ENCODE measurements at regions not wholly inside any gene's neighbourhood (a gene's known extent, or its start where the extent isn't known, plus 50 kb on each side); places are given as distances from the start of the nearest gene placed in this dataset.

- peaks cover 21% of the 10 kb centered on the region for H3K4me1 ChIP-seq (ENCODE audit: insufficient read depth, low read length)
- no peak overlapping the region for H3K9ac ChIP-seq (ENCODE audit: low read depth, low read length)
- H3K27ac ChIP-seq (ENCODE audit: low read length) = no peak overlapping the region
- no peak overlapping the region for H3K4me3 ChIP-seq (ENCODE audit: low read length)
- H3K9me3 ChIP-seq (ENCODE audit: insufficient read depth, low read depth, low read length) = no peaks in the 10 kb centered on the region
- H3K36me3 ChIP-seq (ENCODE audit: insufficient read depth, low read depth, low read length) = no peaks in the 10 kb centered on the region
- H3K27me3 ChIP-seq (ENCODE audit: insufficient read depth, low read length) = no peaks in the 10 kb centered on the region
Observed at GRCh38 chr9:2362150-2362549, 259.4 kb upstream of the VLDLR start.

- Histone ChIP-seq H3K4me3 (ENCODE audit: low read length) (no peak overlapping the region), H3K9me3 (ENCODE audit: insufficient read depth, low read depth, low read length) (no peaks in the 10 kb centered on the region), H3K9ac (ENCODE audit: low read depth, low read length) (no peak overlapping the region), H3K36me3 (ENCODE audit: insufficient read depth, low read depth, low read length) (no peaks in the 10 kb centered on the region), H3K27ac (ENCODE audit: low read length) (no peak overlapping the region), H3K27me3 (ENCODE audit: insufficient read depth, low read length) (no peaks in the 10 kb centered on the region), H3K4me1 (ENCODE audit: insufficient read depth, low read length) (peaks cover 21% of the 10 kb centered on the region)
Observed at GRCh38 chr9:2363138-2363745, 258.3 kb upstream of the VLDLR start.

GRCh38 chr9:2363781-2364180 lies 257.8 kb upstream of the VLDLR start:
- H3K36me3 ChIP-seq (ENCODE audit: insufficient read depth, low read depth, low read length) = no peaks in the 10 kb centered on the region
- peaks cover 21% of the 10 kb centered on the region for H3K4me1 ChIP-seq (ENCODE audit: insufficient read depth, low read length)
- no peak overlapping the region for H3K27ac ChIP-seq (ENCODE audit: low read length)
- no peak overlapping the region for H3K9ac ChIP-seq (ENCODE audit: low read depth, low read length)
- no peaks in the 10 kb centered on the region for H3K9me3 ChIP-seq (ENCODE audit: insufficient read depth, low read depth, low read length)
- no peak overlapping the region for H3K4me3 ChIP-seq (ENCODE audit: low read length)
- H3K27me3 ChIP-seq (ENCODE audit: insufficient read depth, low read length) = no peaks in the 10 kb centered on the region

GRCh38 chr9:2367970-2368369 lies 253.6 kb upstream of the VLDLR start:
- H3K27ac ChIP-seq (ENCODE audit: low read length) = no peak overlapping the region
- no peak overlapping the region for H3K4me3 ChIP-seq (ENCODE audit: low read length)
- H3K27me3 ChIP-seq (ENCODE audit: insufficient read depth, low read length) = no peaks in the 10 kb centered on the region
- H3K36me3 ChIP-seq (ENCODE audit: insufficient read depth, low read depth, low read length) = no peaks in the 10 kb centered on the region
- H3K9ac ChIP-seq (ENCODE audit: low read depth, low read length) = no peak overlapping the region
- peaks cover 1% of the 10 kb centered on the region; the same call in 1 of the 2 replicates for H3K4me1 ChIP-seq (ENCODE audit: insufficient read depth, low read length)
- H3K9me3 ChIP-seq (ENCODE audit: insufficient read depth, low read depth, low read length) = no peaks in the 10 kb centered on the region

- Histone ChIP-seq H3K9me3 (ENCODE audit: insufficient read depth, low read depth, low read length) (peaks cover 16% of the 10 kb centered on the region; the same call in 1 of the 2 replicates), H3K27ac (ENCODE audit: low read length) (no peak overlapping the region), H3K4me3 (ENCODE audit: low read length) (no peak overlapping the region), H3K9ac (ENCODE audit: low read depth, low read length) (no peak overlapping the region), H3K27me3 (ENCODE audit: insufficient read depth, low read length) (no peaks in the 10 kb centered on the region), H3K4me1 (ENCODE audit: insufficient read depth, low read length) (no peaks in the 10 kb centered on the region), H3K36me3 (ENCODE audit: insufficient read depth, low read depth, low read length) (no peaks in the 10 kb centered on the region)
Observed at GRCh38 chr9:2373648-2374047, 247.9 kb upstream of the VLDLR start.

GRCh38 chr9:2375114-2375513 lies 246.5 kb upstream of the VLDLR start:
- Histone ChIP-seq H3K4me3 (ENCODE audit: low read length) (no peak overlapping the region), H3K27ac (ENCODE audit: low read length) (no peak overlapping the region), H3K27me3 (ENCODE audit: insufficient read depth, low read length) (no peaks in the 10 kb centered on the region), H3K9ac (ENCODE audit: low read depth, low read length) (no peak overlapping the region), H3K9me3 (ENCODE audit: insufficient read depth, low read depth, low read length) (peaks cover 16% of the 10 kb centered on the region; the same call in 1 of the 2 replicates), H3K4me1 (ENCODE audit: insufficient read depth, low read length) (no peaks in the 10 kb centered on the region), H3K36me3 (ENCODE audit: insufficient read depth, low read depth, low read length) (no peaks in the 10 kb centered on the region)

- Histone ChIP-seq H3K27ac (ENCODE audit: low read length) (no peak overlapping the region), H3K36me3 (ENCODE audit: insufficient read depth, low read depth, low read length) (no peaks in the 10 kb centered on the region), H3K4me3 (ENCODE audit: low read length) (no peak overlapping the region), H3K27me3 (ENCODE audit: insufficient read depth, low read length) (no peaks in the 10 kb centered on the region), H3K9ac (ENCODE audit: low read depth, low read length) (no peak overlapping the region), H3K9me3 (ENCODE audit: insufficient read depth, low read depth, low read length) (peaks cover 16% of the 10 kb centered on the region; the same call in 1 of the 2 replicates), H3K4me1 (ENCODE audit: insufficient read depth, low read length) (no peaks in the 10 kb centered on the region)
Observed at GRCh38 chr9:2377117-2377516, 244.5 kb upstream of the VLDLR start.

- Histone ChIP-seq H3K9me3 (ENCODE audit: insufficient read depth, low read depth, low read length) (peaks cover 16% of the 10 kb centered on the region; the same call in 1 of the 2 replicates), H3K27me3 (ENCODE audit: insufficient read depth, low read length) (no peaks in the 10 kb centered on the region), H3K9ac (ENCODE audit: low read depth, low read length) (no peak overlapping the region), H3K4me3 (ENCODE audit: low read length) (no peak overlapping the region), H3K36me3 (ENCODE audit: insufficient read depth, low read depth, low read length) (no peaks in the 10 kb centered on the region), H3K27ac (ENCODE audit: low read length) (no peak overlapping the region), H3K4me1 (ENCODE audit: insufficient read depth, low read length) (no peaks in the 10 kb centered on the region)
Observed at GRCh38 chr9:2377834-2378233, 243.8 kb upstream of the VLDLR start.

- no peaks in the 10 kb centered on the region for H3K27me3 ChIP-seq (ENCODE audit: insufficient read depth, low read length)
- peaks cover 16% of the 10 kb centered on the region; the same call in 1 of the 2 replicates for H3K9me3 ChIP-seq (ENCODE audit: insufficient read depth, low read depth, low read length)
- no peaks in the 10 kb centered on the region for H3K4me1 ChIP-seq (ENCODE audit: insufficient read depth, low read length)
- H3K9ac ChIP-seq (ENCODE audit: low read depth, low read length) = no peak overlapping the region
- H3K27ac ChIP-seq (ENCODE audit: low read length) = no peak overlapping the region
- H3K36me3 ChIP-seq (ENCODE audit: insufficient read depth, low read depth, low read length) = no peaks in the 10 kb centered on the region
- H3K4me3 ChIP-seq (ENCODE audit: low read length) = no peak overlapping the region
Observed at GRCh38 chr9:2378266-2378665, 243.3 kb upstream of the VLDLR start.

GRCh38 chr9:2378816-2379215 lies 242.8 kb upstream of the VLDLR start:
- peaks cover 16% of the 10 kb centered on the region; the same call in 1 of the 2 replicates for H3K9me3 ChIP-seq (ENCODE audit: insufficient read depth, low read depth, low read length)
- H3K4me3 ChIP-seq (ENCODE audit: low read length) = no peak overlapping the region
- H3K27me3 ChIP-seq (ENCODE audit: insufficient read depth, low read length) = no peaks in the 10 kb centered on the region
- no peaks in the 10 kb centered on the region for H3K4me1 ChIP-seq (ENCODE audit: insufficient read depth, low read length)
- H3K36me3 ChIP-seq (ENCODE audit: insufficient read depth, low read depth, low read length) = no peaks in the 10 kb centered on the region
- H3K27ac ChIP-seq (ENCODE audit: low read length) = no peak overlapping the region
- H3K9ac ChIP-seq (ENCODE audit: low read depth, low read length) = no peak overlapping the region

- no peak overlapping the region for H3K9ac ChIP-seq (ENCODE audit: low read depth, low read length)
- H3K4me3 ChIP-seq (ENCODE audit: low read length) = no peak overlapping the region
- no peaks in the 10 kb centered on the region for H3K36me3 ChIP-seq (ENCODE audit: insufficient read depth, low read depth, low read length)
- H3K27ac ChIP-seq (ENCODE audit: low read length) = no peak overlapping the region
- peaks cover 5% of the 10 kb centered on the region; the same call in 1 of the 2 replicates for H3K4me1 ChIP-seq (ENCODE audit: insufficient read depth, low read length)
- H3K27me3 ChIP-seq (ENCODE audit: insufficient read depth, low read length) = no peaks in the 10 kb centered on the region
- no peaks in the 10 kb centered on the region for H3K9me3 ChIP-seq (ENCODE audit: insufficient read depth, low read depth, low read length)
Observed at GRCh38 chr9:2384741-2385140, 236.8 kb upstream of the VLDLR start.

- Histone ChIP-seq H3K4me3 (ENCODE audit: low read length) (no peak overlapping the region), H3K27me3 (ENCODE audit: insufficient read depth, low read length) (no peaks in the 10 kb centered on the region), H3K9ac (ENCODE audit: low read depth, low read length) (no peak overlapping the region), H3K9me3 (ENCODE audit: insufficient read depth, low read depth, low read length) (no peaks in the 10 kb centered on the region), H3K27ac (ENCODE audit: low read length) (no peak overlapping the region), H3K36me3 (ENCODE audit: insufficient read depth, low read depth, low read length) (no peaks in the 10 kb centered on the region), H3K4me1 (ENCODE audit: insufficient read depth, low read length) (peaks cover 5% of the 10 kb centered on the region; the same call in 1 of the 2 replicates)
Observed at GRCh38 chr9:2385746-2386145, 235.8 kb upstream of the VLDLR start.
